H9 (cell line): ENCODE measurements at regions not wholly inside any gene's neighbourhood (a gene's known extent, or its start where the extent isn't known, plus 50 kb on each side); places are given as distances from the start of the nearest gene placed in this dataset.

ENCODE experiments used
- DNase-seq: peaks from one replicate; pipeline ENCODE4 v3.0.0-alpha.2; 2017
- H2AFZ ChIP-seq: one replicate; pipeline ENCODE4 v1.6.1; 2013; ENCODE audit warnings: mild to moderate bottlenecking, low read length, control low read depth, moderate library complexity
- H2AK5ac ChIP-seq: 2 replicates; pipeline ENCODE4 v1.6.1; 2013; ENCODE audit warnings: low read length, control low read depth, mixed read lengths; ENCODE audit not compliant: insufficient read length
- H2BK120ac ChIP-seq: one replicate; pipeline ENCODE4 v1.6.1; 2013; ENCODE audit warnings: low read depth, mild to moderate bottlenecking, low read length, control low read depth, inconsistent platforms; ENCODE audit not compliant: poor library complexity, severe bottlenecking
- H2BK12ac ChIP-seq: 2 replicates; pipeline ENCODE4 v1.6.1; 2013; ENCODE audit warnings: low read length, control low read depth, mixed read lengths, low read depth; ENCODE audit not compliant: insufficient read length
- H2BK15ac ChIP-seq: 2 replicates; pipeline ENCODE4 v1.6.1; 2013; ENCODE audit warnings: low read depth, low read length, control low read depth
- H2BK20ac ChIP-seq: one replicate; pipeline ENCODE4 v1.6.1; 2013; ENCODE audit warnings: low read depth, mild to moderate bottlenecking, low read length, control low read depth, inconsistent platforms; ENCODE audit not compliant: poor library complexity, severe bottlenecking
- H2BK5ac ChIP-seq: 2 replicates; pipeline ENCODE4 v1.6.1; 2013; ENCODE audit warnings: low read length, control low read depth, mixed read lengths; ENCODE audit not compliant: insufficient read length
- H3K14ac ChIP-seq: 2 replicates; pipeline ENCODE4 v1.6.1; 2013; ENCODE audit warnings: low read length, control low read depth; ENCODE audit not compliant: insufficient read depth
- H3K18ac ChIP-seq: 2 replicates; pipeline ENCODE4 v1.6.1; 2013; ENCODE audit warnings: low read depth, mild to moderate bottlenecking, mixed read lengths, low read length, control low read depth; ENCODE audit not compliant: insufficient read length
- H3K23ac ChIP-seq: 2 replicates; pipeline ENCODE4 v1.6.1; 2013; ENCODE audit warnings: low read length, control low read depth, mixed read lengths, low read depth; ENCODE audit not compliant: insufficient read length
- H3K23me2 ChIP-seq: 2 replicates; pipeline ENCODE4 v1.6.1; 2013; ENCODE audit warnings: low read depth, mild to moderate bottlenecking, mixed read lengths, low read length, control low read depth; ENCODE audit not compliant: insufficient read length, poor library complexity, severe bottlenecking
- H3K27ac ChIP-seq: 2 replicates; pipeline ENCODE4 v1.5.1; 2013; ENCODE audit warnings: low read length, control low read depth, mixed read lengths, low read depth; ENCODE audit not compliant: insufficient read length
- H3K27me3 ChIP-seq: 2 replicates; pipeline ENCODE4 v1.6.1; 2013; ENCODE audit warnings: low read length, control low read depth, inconsistent platforms; ENCODE audit not compliant: insufficient read depth
- H3K4ac ChIP-seq: 2 replicates; pipeline ENCODE4 v1.6.1; 2013; ENCODE audit warnings: low read depth, mild to moderate bottlenecking, control low read depth, inconsistent platforms, low read length, moderate library complexity
- H3K4me1 ChIP-seq: 2 replicates; pipeline ENCODE4 v1.6.1; 2013; ENCODE audit warnings: low read length, control low read depth, inconsistent platforms; ENCODE audit not compliant: insufficient read depth
- H3K4me2 ChIP-seq: 2 replicates; pipeline ENCODE4 v1.6.1; 2013; ENCODE audit warnings: low read length, control low read depth, mixed read lengths; ENCODE audit not compliant: insufficient read length, insufficient read depth
- H3K56ac ChIP-seq: 2 replicates; pipeline ENCODE4 v1.6.1; 2013; ENCODE audit warnings: low read depth, mild to moderate bottlenecking, mixed read lengths, low read length, control low read depth; ENCODE audit not compliant: insufficient read length
- H3K79me1 ChIP-seq: 2 replicates; pipeline ENCODE4 v1.6.1; 2013; ENCODE audit warnings: low read depth, mild to moderate bottlenecking, moderate library complexity, low read length, control low read depth, inconsistent platforms; ENCODE audit not compliant: insufficient read depth, poor library complexity, severe bottlenecking
- H3K79me2 ChIP-seq: 2 replicates; pipeline ENCODE4 v1.6.1; 2013; ENCODE audit warnings: low read length, control low read depth, inconsistent platforms; ENCODE audit not compliant: insufficient read depth
- H3K9ac ChIP-seq: 2 replicates; pipeline ENCODE4 v1.6.1; 2013; ENCODE audit warnings: low read length, control low read depth, mixed read lengths; ENCODE audit not compliant: insufficient read length; ENCODE audit errors: extremely low read depth
- H3K9me3 ChIP-seq: one replicate; pipeline ENCODE4 v1.6.1; 2013; ENCODE audit warnings: low read depth, low read length, inconsistent platforms; ENCODE audit not compliant: control insufficient read depth
- H3T11ph ChIP-seq: one replicate; pipeline ENCODE4 v1.6.1; 2013; ENCODE audit warnings: mild to moderate bottlenecking, low read length, control low read depth, inconsistent platforms
- H4K20me1 ChIP-seq: one replicate; pipeline ENCODE4 v1.6.1; 2013; ENCODE audit not compliant: control insufficient read depth, insufficient read length, insufficient read depth
- H4K5ac ChIP-seq: 2 replicates; pipeline ENCODE4 v1.6.1; 2013; ENCODE audit warnings: low read depth, mild to moderate bottlenecking, mixed read lengths, low read length, control low read depth; ENCODE audit not compliant: insufficient read length
- H4K8ac ChIP-seq: replicated peaks from 2 replicates; pipeline ENCODE4 v1.6.1; 2013; ENCODE audit warnings: low read length, control low read depth, mixed read lengths, low read depth; ENCODE audit not compliant: insufficient read length
- H4K91ac ChIP-seq: 2 replicates; pipeline ENCODE4 v1.6.1; 2013; ENCODE audit warnings: low read depth, mild to moderate bottlenecking, moderate library complexity, mixed read lengths, low read length, control low read depth; ENCODE audit not compliant: insufficient read length
- H3K27ac Mint-ChIP-seq, 3 experiments: 2 replicates in 2 of 3; 3 replicates in 1 of 3; pipeline ENCODE4 v1.8.0; 2020 to 2021; ENCODE audit warnings: mixed read lengths in 3 of 3, mild to moderate bottlenecking in 1 of 3, moderate library complexity in 1 of 3
- H3K27me3 Mint-ChIP-seq: 2 replicates; pipeline ENCODE4 v1.8.0; 2021; ENCODE audit warnings: low read depth, mild to moderate bottlenecking, moderate library complexity, mixed read lengths
- H3K36me3 Mint-ChIP-seq, 3 experiments: 2 replicates in 2 of 3; 3 replicates in 1 of 3; pipeline ENCODE4 v1.8.0; 2020 to 2021; ENCODE audit warnings: low read depth in 3 of 3, mixed read lengths in 3 of 3; ENCODE audit not compliant: insufficient read depth in 1 of 3
- H3K4me1 Mint-ChIP-seq, 2 experiments: 2 replicates each; pipeline ENCODE4 v1.8.0; 2020; ENCODE audit warnings: mixed read lengths in 2 of 2
- H3K4me3 Mint-ChIP-seq, 2 experiments: 2 replicates in 1 of 2; 3 replicates in 1 of 2; pipeline ENCODE4 v1.8.0; 2020 to 2021; ENCODE audit warnings: mild to moderate bottlenecking in 2 of 2, mixed read lengths in 2 of 2, moderate library complexity in 1 of 2
- H3K9me3 Mint-ChIP-seq, 2 experiments: 2 replicates in 1 of 2; 3 replicates in 1 of 2; pipeline ENCODE4 v1.8.0; 2020; ENCODE audit warnings: mild to moderate bottlenecking in 2 of 2, mixed read lengths in 2 of 2, moderate library complexity in 1 of 2
- CTCF ChIP-seq: fragments of 200-600 bp; sonication (generic); conservative IDR thresholded peaks from 3 replicates; pipeline ENCODE4 v1.8.0; 2021; ENCODE audit warnings: antibody characterized with exemption, mild to moderate bottlenecking
- WGBS: extraction: QIAGEN DNeasy Blood & Tissue Kit; methylation state at CpG from one replicate; pipeline ENCODE4 v1.1.7; 2013; ENCODE audit warnings: missing lambda C conversion rate, low lambda C conversion rate, mixed read lengths; ENCODE audit not compliant: insufficient read length; ENCODE audit errors: extremely low coverage; 5-methylcytosine and 5-hydroxymethylcytosine counted together

GRCh38 chrX:40469316-40469715 lies 111.5 kb upstream of the ATP6AP2 start:
- Histone ChIP-seq H3K27me3 (no peaks in the 10 kb centered on the region), H3K4me2 (no peak overlapping the region), H3T11ph (no peak overlapping the region), H3K9me3 (no peaks in the 10 kb centered on the region), H4K20me1 (no peaks in the 10 kb centered on the region), H2AK5ac (no peak overlapping the region), H3K79me2 (no peaks in the 10 kb centered on the region), H3K9ac (no peak overlapping the region), H2BK20ac (no peak overlapping the region), H4K8ac (no peak overlapping the region), H3K23me2 (no peaks in the 10 kb centered on the region), H4K91ac (no peak overlapping the region), H2AFZ (no peak overlapping the region), H3K27ac (no peak overlapping the region), H4K5ac (no peak overlapping the region), H3K79me1 (no peaks in the 10 kb centered on the region), H3K23ac (no peak overlapping the region), H2BK12ac (no peak overlapping the region), H3K56ac (no peak overlapping the region), H3K14ac (no peak overlapping the region), H3K4ac (no peak overlapping the region), H2BK5ac (no peak overlapping the region), H3K4me1 (peaks cover 12% of the 10 kb centered on the region; the same call in 1 of the 2 replicates), H3K18ac (no peak overlapping the region), H2BK15ac (no peak overlapping the region), H2BK120ac (no peak overlapping the region)
- H3K27ac Mint-ChIP-seq = no peak overlapping the region
- no CpG with 5 or more reads among the region's 4 CpGs for WGBS
- peaks cover 14% of the 10 kb centered on the region for H3K27me3 Mint-ChIP-seq
- no peak overlapping the region for H3K4me3 Mint-ChIP-seq
- H3K36me3 Mint-ChIP-seq = peaks cover 0 to 6% (median 2%) of the 10 kb centered on the region in 3 experiments; a peak in 5 of 7 replicates
- DNase-seq = no peak
- H3K9me3 Mint-ChIP-seq = peaks cover 63 to 66% of the 10 kb centered on the region in 2 experiments
- TF ChIP-seq CTCF = no peak
- peaks cover 21 to 31% of the 10 kb centered on the region in 2 experiments for H3K4me1 Mint-ChIP-seq
